HG03175 (cell line): ENCODE measurements at regions not wholly inside any gene's neighbourhood (a gene's known extent, or its start where the extent isn't known, plus 50 kb on each side); places are given as distances from the start of the nearest gene placed in this dataset.
A peak's percentile ranks its signal among the peaks of the same experiment; 100 is the strongest.
"Not testable (repeated sequence)": the region's sequence is repeated elsewhere in the genome, so short reads cannot be mapped to it uniquely, and the experiment has no call there.

Experiments used
- ATAC-seq: cut with Tn5 transposase; IDR thresholded peaks from one replicate; pipeline ENCODE4 v1.9.1; 2021; ENCODE audit warnings: mild to moderate bottlenecking, moderate library complexity; ENCODE audit not compliant: unreplicated experiment

DNA sequence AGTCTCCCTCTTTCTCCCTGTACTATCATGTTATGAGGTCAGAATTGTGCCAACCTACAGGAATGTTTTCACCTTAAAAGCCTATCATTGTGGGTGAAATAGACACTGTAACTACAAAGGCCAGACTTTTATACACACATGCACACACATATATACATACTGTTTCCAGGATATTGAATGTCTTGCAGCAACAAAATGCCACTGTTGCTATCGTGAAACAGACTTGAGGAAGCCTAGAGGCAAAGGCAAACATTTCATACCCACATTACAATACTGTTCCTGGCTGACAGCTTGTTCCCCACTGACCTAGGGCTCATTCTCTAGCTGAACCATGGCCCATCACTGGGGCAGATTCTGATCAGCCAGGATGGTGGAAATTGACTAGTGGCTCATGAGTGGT, 125.1 kb upstream of the DUSP10 start:
- ATAC-seq, result no peak

DNA sequence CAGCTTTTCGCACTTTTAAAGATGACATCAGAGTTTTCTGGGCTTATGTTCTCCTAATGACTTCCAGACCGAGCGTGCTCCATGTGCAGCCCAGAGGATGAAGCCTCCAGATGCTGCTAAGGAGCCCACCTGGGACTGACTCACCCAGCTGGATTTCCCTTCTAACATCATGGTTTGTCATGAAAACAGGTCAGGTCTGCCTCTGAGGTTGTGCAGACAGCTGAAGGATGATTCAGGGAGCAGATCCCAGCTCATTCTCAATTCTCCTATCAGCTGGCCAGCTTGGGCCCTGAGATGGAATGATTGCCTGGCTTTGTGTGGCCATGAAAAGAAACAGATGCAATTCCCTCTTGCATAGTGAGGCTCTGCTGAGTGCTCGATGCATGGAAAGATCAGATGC, 123.9 kb upstream of the DUSP10 start:
- ATAC-seq, result no peak

DNA sequence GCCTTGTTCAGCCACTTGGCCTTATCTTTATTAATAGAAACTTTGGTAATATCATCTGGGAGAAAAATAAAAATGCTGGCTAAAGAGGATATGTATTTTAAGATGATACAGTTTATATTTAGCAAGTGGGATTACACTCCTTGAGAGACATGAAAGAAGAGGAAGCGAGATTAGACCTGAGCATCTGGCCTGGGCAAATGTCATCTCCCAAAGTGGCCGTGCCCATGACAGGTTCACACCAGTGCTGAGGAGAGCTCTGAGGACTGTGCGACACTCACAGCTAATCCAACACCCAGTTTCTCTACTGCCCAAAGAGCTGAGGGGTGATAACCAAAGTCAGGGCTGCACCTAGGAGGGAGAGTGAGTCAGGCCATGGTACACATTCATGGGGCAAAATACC, 121.7 kb upstream of the DUSP10 start:
- peak; percentile 47 for ATAC-seq

DNA sequence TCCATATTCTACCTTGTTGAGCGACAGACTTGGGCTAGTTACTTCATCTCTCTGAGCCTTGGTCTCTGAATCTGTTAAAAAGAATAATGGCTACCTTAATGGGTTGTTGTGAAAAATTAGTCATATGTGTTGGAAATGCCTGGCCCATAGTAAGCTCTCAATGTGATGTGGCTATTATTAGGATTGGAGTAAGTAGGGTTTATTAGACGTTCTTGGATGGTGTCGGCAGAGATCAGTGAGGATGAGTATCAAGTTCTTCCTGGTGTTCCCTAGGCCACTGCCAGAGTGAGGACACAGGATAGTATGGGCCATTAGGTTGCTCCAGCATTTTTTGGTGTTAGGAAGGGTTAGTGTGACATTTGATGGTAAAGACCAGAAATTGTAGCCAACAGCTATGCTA, 121.1 kb upstream of the DUSP10 start:
- no peak for ATAC-seq

DNA sequence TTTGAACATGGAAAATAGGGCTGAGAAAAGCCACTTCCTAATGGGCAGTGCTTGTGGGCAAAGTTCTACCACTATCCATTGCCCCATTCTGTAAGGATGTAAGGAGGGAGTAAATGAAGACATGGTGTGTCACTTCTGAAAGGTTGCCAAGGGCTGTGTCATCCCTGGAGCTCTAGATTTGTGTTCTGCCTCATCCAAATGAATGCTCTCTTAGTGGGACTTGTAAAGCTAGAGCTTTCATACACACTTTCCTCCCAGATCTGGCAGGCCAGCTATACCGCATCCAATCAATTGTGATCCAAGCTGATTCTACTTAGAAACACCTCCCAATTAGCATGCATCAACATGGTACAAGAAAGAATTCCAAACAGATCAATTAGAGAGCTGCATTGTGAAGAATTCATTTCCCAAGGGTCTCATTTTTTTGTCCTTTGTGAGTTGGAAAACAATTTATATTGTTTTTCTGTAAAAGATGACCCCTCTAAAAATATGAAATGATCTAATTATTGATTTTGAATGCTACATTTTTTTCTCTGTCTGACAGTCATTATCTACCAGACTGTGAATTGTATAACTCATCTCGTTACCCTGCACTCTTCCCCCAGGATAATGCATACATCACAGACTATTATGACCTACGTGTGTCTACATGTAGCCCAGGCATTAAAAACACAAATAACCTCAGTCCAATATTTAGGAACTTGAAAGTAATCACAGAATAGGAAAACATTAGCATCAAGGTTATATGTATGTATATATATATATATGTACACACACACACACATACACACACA, 117.1 kb upstream of the DUSP10 start:
- ATAC-seq, result no peak

DNA sequence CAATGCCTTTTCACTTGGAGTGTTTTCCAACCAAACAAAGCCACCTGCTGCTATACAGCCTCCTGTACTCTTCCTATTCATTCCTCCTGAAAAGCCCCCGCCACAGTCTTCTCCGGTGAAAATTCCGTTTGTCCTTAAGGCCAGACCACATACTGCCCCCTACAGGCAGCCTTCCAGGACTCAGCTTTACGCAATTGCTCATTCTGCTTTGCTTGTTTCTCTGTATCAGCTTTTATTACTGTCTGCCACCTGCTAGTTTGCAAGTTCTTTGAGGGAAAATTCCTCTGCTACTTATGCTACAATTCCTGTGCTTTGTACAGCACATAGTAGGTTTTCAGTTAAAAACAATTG, 115.2 kb upstream of the DUSP10 start:
- ATAC-seq, result not testable (repeated sequence)

DNA sequence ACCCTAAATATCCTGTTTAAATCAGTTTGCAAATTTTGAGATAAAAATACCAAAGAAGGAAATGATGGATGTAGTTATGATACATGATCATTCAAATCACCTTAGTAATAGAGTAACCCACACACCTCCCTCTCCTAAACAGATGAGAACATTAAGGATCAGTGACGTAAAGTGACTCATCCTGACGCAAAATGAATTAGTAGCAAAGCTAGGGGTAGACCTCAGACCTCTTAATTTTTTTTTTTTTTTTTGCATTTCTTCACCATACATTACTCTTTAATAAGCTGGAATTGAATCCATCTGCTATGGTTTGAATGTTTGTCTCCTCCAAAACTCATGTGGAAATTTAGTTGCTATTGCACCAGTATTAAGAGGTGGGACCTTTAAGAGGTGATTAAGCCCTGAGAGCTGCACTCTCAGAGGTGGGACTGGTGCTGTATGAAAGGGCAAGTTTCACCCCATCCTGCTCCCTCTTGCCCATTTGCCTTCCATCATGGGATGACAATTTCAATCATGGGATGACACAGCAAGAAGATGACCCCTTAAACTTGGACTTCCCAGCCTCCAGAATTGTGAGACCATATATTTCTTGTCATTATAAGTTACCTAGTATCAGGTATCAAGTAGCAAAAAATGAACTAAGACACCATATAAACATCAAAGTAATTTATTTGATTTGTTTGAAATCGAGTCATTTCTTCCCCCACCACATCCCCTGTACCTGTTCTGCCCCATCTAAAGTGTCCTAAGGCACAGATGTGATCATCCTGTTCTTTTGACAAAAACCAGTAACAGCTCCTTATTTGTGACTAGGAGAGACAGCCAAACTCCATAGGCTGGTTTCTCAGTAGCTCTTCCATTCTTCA, 114.6 kb upstream of the DUSP10 start:
- no peak for ATAC-seq

DNA sequence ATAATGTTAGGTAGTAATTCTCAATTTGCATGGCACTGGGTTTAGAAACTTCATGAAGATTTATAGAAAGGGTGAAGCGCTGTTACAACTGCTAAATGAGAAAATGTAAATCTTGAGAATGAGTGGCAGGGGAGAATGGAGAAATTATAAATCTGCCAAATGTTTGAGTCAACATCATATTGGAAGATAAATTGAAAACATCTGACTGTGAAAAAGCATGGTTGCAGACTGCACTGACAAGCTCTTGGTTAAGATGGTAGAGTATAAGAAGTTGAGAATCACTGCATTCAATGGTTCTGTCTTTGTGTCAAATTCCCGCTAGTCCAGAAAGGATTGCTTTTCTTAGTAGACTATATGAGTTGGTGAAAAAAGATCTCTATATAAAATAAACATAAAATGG, 113.3 kb upstream of the DUSP10 start:
- no peak for ATAC-seq

DNA sequence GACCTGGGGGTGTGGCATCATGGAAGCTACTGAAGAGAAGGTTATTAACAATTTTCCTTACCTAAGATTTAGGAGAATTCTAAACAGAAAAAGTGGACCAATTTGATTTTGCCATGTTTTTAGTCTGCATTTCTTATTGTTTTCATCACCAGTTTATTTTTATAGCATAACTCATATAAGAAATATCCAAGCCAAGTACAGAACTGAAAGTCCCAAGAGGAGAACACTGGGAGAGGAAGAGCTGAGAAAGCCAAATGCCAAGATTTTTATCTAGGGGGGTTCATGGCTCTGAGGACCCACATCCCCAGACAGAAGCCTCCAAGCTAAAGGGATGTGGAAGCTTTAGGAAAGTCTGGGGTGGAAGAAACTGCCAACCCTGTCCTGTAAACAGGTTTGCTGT, 109.4 kb upstream of the DUSP10 start:
- no peak for ATAC-seq

DNA sequence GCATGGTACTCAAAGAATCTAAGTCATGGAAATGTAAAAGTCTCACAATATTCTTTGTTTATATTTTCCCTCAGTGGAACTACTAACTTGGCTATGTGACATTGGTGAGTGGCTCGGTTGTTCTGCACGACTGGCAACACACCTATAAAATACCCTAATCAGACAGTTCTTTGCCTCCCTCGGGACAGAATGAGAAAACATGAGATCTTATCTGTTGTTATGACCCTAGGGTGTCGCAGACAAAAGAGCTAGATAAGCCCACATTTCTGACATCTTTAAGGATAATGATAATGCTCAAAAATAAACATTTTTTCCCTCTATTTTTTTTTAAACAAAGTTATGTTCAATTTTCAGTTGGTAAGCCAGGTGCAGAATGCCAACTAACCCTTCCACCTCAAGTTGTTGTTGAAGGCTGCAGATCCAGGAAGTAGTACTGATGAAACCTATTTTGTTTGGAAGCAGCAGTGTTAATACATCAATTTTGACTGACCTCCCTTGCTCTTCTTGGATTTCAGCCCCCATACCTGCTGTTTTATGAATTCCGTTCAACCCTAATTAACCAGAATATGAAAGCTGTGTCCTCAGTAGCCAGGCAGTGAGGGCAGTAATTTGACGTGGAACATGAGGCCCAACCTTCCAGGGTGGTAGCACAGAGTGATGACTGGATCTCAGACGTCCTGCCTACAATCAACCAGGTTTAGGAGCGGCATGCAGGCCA, 108.7 kb upstream of the DUSP10 start:
- no peak for ATAC-seq

DNA sequence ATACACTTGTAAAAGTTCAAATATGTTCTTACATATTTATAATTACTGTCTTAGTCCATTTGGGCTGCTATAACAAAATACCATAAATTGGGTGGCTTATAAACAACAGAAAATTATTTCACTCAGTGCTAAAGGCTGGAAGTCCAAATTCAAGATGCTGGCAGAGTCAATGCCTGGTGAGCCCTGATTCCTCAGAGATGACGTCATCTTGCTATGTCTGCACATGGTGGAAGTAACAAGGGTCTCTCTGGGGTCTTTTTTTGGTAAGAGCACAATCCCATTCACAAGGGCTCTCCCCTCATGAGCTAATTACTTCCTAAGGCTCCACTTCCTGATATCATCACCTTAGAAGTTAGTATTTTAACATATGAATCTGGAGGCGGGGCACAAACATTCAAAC, 108.0 kb upstream of the DUSP10 start:
- no peak for ATAC-seq

DNA sequence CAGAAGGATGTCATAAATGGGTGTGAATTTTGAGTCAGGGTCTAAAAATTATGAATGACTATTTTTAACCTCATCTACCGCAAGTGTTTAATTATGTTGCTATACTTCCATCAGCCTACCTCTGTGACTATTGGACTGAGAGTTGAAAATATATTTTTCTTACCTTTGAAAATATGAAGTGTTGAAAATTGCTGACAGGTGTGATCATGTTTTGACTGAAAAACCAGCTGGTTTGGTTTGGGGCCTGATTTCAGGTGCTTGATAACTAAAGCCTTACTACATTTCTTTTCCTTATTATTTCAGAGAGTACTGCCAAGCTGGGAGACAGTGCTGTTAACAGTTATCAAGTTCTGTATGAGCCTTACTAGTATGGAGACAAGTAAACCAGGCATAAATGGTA, 107.2 kb upstream of the DUSP10 start:
- ATAC-seq, result no peak

DNA sequence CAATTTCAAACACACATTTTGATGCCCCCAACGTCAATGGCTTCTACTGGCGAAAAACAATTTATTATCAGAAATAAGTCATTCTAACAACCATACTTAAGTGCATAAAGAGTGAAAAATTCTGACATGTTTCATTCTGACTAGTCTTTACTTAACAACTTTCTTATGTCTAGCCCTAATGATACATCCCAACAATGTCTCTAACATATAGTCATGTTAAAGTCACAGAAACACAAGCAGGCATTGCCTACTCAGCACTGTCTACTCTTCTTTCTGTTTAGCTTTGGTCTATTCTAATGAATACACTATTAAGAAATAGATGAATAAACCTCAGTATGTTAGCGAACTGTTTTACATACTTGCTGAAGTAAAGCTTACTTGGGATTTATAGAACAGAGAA, 105.8 kb upstream of the DUSP10 start:
- no peak for ATAC-seq

DNA sequence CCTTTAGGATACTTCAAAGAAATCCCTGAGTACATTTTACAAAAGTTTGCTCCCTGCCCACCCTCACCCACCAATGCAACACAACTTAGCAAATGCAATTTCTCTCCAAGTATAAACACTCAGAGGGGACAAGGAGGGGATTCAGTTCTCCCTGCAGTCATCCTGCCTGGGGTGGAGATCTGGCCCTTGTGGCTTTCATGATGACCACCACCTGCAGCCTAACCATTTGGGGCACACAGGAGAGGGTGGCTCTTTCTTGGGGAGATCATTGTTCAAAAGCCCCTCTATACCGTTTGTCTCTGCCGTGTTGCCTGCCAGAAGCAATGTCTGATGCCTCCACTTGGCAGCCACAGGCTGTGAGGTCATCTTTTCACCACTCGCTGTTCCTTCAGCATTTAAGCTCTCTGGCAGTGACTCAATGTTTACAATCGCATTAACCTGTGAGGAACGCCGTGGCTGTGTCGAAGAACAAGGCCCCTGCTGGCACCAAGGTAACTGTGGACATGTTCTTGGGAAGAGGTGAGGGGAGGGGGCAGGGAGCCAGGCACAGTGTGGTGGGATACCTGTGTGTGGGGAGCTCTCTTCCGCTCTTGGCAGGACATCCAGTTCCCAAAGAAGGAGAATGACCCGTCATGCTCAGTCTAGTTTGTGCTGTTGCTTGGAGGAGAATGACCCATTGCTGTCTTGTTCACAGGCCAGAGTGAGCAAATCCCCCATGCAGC, 103.9 kb upstream of the DUSP10 start:
- ATAC-seq, result no peak

DNA sequence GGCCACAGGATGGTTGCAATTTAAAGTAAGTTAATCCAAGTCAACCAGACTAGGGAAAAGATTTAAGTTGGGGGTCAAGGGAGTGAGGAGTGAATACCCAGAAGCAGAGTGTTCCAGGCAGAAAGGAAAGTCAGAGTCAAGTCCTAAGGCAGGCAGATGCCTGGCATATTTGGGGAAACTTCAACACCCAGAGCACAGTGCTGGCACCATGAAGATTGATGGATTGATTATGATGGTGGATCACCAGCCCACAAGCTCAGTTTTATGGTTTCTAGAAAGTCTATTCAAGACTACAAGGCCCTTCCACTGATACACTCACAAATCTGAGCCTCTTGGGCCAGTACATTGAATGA, 100.1 kb upstream of the DUSP10 start:
- no peak for ATAC-seq

DNA sequence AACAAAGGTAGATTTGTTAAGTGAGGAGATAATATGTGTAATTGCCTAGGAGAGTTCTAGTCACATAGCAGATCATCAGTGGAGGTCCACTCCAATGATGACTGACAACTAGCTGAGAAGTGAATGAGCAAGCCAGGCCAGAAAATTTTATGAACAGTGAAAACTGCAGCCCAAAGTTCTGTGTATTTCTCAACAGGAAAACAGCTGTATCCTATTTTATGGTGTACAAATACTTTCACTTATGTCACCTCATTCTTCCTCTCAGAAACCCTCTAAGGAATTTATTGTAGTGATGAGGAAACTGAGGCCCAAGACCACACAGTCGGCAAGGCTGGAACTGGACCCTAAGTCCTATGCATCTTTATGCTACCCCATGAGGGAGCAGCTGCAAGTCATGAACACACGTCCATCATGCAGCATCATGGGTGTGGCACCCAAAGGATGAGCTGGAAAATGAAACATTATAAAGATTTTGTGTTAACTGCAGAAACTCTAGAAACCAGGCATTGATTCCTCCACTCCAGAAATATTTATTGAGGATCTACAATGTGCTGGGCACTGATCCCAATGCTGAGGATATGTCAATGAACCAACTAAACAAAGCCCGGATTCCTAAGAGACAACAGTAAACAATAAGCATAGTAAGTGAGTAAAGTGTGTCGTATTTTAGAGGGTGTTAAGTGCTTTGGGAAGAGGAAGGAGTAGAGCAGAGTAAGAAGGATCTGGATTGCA, 99.5 kb upstream of the DUSP10 start:
- ATAC-seq, result no peak

DNA sequence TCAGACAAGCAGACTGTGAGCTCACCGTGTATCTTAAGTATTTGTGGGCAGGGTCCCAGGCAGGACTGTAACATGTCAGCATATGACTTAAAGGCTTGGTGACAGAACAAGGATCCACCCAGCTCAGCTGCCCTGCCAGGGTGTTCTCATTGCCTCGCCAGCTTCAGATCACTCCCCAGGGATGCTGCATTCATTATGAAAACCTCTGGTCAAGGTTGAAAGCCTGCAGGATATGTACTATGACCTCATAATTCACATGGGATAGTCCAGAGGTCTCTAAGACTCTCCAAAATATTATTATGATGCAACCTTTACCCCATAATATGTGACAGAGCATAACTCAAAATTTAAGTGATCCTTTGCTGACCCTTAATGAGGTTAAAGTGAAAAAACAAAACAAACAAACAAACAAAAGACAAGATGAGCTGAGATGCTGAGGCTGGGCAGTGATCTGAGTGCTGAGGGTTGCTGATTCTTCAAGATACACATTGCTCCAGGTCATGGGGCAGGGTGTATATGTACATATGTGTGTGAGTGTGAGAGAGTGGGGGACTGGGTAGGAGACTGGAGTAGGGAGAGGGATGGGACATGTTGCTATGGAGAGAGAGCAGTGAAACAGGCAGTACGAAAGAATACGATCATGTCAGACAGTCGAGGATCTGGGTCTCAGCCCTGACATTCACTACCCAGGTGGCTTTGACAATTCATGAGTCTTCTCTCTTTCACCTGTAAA, 98.8 kb upstream of the DUSP10 start:
- ATAC-seq, result peak; percentile 35

DNA sequence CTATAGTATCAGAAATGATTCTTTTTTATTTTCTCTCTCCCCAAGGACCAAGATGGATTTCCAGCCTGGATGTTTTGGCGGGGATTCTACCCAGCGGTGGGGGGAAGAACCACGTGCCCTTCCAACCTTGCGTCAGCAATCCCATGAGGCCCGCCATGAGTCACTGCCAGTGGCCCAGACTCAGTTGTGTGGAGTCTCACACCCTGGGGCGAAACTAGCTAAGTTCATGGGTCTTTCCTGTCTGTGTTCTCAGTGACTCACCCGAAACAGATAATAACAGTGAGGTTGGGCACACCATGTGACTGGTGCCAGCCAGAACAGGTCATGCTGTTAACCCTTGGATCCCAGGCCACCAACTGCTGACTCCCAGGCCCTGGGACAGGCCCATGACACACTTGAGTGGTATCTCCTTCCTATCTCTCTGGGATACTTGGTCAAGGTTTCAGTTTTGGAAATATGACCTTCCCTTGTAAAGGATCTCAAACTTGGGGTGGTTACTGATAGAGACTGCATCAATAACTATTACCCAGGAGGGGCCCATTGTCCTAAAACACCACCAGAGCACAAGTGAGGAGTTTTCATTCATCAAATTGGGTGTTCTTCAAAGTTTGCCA, 98.0 kb upstream of the DUSP10 start:
- ATAC-seq, result peak; percentile 91

DNA sequence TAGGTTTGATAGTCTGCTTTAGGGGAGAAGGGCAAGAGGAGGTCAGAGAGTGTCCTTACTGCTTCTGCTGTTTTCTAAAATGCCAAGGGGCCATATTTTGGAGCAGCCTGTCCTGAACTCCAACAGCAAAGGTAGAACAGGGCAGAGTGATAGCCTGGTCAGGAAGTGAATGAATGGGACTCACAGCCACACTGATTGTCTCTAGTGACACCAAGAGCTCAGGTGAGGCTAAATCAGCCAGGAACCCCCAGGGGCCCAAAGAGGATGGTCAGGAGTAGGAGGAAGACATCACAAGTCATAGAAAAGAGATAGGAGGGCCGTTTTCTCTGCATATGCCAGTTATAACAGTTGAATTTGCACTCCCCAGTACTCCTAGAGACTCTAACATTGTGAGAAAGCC, 97.4 kb upstream of the DUSP10 start:
- ATAC-seq, result peak; percentile 16
